ENCODE measurements at regions not wholly inside any gene's neighbourhood (a gene's known extent, or its start where the extent isn't known, plus 50 kb on each side); places are given as distances from the start of the nearest gene placed in this dataset.
"Not testable (repeated sequence)": the region's sequence is repeated elsewhere in the genome, so short reads cannot be mapped to it uniquely, and the experiment has no call there.

DNA sequence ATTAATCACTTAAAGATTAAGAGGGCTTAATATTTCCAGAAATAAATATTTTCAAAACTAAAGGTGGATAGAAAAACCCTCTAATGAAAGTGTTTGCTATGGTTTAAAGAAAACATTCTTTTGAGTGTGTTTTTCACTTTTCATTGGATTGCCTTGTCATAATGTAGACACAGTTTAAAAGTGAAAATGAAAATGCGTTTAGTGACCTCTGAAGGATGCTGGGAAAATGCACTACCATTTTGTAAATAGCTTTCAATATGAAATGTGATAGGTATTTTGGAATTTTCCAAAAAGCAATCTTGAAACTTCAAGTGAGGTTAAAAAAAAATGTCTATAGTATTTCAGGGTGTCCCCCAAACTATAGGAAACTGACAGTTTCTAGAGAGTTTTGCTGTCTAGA lies 642.2 kb downstream of the C4orf33 start:
- no peak for DNase-seq

DNA sequence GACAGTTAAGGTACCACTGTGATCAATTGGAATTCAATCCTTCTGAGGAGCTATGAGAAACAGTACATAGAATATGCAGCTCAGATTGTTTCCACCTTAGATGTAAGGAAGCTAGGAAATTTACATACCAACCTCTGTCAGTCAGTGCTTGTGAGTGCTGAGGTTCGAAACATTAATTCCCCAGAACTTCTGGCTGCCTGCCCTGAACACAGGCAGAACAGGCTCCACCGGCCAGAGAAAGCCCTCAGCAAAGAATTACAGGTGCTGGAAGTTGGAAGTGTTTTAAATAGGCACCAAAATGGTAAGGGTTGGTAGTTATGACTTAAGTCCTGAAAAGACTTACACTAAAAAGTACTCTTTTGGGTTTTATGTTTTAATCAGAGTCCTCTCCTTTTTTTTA lies 651.8 kb downstream of the C4orf33 start:
- DNase-seq = no peak

DNA sequence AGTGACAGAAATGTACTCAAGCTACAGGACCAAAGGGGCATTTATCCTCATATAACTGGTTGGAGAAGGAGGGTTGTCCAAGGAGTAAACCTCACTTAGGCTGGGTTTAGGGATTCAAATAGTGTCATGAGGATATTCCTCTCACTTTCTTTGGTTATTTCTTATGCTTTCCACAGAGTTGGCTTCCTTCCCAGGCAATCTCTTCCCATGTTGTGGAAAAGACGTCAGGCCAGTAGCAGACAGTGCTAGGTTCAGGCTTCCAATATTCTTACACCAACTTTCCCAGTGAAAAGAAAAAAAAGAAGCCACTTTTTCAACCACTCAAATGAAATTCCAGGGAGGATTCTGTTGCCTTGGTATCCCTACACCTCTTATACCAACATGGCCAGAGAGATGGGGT lies 653.0 kb downstream of the C4orf33 start:
- no peak for DNase-seq

DNA sequence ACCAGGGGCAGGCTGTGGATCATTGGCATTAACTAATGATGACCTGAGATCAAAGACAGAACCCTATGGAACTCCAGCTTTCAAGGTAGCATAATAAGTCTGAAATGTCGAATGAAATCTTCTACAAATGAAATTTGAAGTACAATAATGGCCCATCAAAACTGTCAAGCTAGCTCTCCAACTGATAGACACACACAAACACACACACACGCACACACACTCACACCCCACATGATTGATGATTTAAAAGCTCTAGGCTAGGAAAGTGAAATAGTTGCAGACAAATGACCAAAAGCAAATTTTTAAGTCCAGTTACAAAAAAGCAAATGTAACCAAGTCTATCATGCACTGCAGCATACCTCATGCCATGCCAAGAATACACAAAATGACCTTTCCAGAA lies 655.7 kb downstream of the C4orf33 start:
- DNase-seq = no peak

DNA sequence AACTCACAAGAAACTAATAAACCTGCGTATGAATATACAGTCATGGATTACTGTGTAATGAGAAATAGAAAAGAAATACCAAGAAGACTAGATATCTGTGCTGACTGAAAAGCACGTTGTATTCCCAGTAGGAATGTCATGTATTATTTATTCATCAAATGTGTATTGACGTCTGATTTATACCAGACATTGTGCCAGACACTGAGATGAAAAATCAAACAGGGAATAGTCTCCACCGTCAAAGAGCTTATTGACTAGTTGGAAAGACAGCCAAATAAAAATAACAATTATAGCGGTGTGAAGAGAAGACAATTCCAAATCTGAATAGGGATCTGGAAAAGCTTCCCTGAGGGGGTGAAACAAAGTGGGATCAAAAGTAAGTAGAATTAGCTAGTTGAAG lies 687.6 kb downstream of the C4orf33 start:
- no peak for DNase-seq

DNA sequence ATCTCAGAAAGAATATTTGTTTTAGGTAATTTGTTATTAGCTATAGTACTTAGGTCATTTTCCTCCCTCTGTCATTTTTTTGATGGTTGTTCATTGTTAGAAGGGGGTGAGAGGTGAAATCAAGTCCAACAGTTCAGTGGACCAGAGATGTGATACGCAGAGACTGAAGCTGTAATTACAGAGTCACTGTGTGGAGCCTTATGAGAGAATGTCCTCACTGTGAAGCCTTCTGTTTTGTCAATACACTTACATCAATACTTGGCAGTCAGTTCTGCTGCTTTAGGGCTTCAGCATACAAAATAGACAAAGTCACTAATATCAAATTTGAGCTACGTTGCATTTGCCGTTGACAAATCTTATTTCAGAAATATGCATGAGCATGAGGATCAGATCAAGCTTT lies 692.5 kb downstream of the C4orf33 start:
- DNase-seq = no peak

DNA sequence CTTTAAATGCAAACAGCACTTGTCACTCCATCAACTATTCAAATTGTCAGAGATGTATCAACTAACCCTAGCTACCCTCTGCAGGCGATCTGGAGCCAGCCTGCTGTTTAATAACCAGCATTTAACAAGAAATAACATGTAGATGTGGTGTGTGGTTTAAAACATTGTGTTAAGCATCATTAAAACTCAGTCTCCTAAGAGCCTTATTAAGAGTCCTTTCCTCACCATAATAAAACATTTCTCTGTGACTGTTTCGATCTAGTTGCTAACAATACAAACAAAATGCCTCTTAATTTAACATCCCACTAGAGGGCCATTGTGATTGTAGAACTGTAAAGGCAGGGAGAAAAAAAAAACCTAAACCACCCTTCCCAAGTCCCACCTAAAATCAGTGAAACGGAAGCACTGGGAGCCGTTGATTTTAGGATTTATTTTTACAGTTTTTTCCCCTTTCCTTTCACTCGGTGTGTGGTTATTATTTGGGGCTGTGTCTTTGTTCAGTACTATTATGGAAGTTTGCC lies 708.6 kb downstream of the C4orf33 start:
- DNase-seq = no peak

DNA sequence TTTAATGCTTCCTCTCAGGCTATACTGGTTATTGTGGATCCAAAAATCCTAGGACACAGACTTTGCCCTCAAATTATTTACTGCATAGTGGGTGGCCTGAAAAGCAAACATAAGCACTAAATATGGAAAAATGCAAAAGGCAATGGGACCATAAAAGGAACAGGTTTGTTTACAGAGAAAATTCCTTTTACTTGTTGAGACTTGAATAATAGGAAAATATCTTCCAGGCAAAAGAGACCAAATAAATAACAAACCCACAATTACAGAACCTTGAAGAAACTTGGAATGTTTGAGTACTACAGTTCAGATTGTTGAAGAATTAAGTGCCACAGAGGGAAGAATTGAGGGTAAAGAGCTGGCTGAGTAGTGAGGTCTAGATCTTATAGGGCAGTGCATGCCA lies 711.0 kb downstream of the C4orf33 start:
- DNase-seq = no peak

DNA sequence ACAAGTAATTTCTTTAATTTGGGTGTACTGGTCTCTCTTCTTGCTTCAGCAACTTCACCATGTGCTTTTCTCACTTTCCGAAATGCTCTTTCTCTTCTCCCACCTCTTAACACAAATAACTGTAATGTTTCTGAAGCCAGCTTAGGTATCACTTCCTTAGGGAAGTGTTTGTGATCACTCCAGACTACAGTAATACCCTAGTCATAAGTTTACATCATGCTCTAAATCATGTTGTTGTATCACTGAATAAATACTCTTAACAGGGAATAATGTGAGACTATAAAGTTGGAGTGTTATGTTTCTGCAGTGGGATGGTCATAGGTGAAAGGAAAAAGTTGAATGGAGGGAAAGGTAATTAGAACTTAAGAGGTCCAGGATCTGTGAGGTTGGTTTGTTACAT lies 712.3 kb downstream of the C4orf33 start:
- DNase-seq = no peak

DNA sequence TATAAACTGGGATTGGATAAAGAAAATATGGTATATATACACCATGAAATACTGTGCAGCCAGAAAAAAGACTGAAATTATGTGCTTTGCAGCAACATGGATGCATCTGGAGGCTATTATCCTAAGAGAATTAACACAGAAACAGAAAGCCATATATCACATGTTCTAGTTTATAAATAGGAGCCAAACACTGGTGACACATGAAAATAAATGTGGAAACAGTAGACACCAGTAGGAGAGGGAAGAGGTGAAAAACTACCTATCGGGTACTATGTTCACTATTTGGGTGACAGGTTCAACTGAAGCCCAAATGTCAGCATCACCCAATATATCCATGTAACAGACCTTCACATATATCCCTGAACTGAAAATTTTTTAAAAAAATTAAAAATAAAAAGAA lies 725.1 kb downstream of the C4orf33 start:
- DNase-seq = no peak

DNA sequence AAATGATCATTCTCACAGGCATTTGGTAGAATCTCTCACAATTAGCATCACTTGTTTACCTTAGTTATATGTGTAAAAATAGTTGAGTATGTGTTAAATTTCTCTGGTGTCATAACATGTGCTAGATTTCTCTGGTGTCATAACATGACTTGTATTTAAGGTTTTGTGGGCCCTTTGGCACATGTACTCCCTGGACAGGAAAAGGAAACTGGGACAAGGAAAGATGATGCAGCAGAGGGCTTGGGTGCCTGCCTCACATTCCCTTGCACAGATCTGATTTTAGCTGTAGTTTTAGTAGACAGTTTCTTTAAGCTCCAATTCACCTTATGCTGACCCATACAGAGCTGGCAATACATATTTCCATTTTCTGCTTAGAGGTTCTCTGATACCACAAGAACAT lies 726.0 kb downstream of the C4orf33 start:
- DNase-seq = no peak

DNA sequence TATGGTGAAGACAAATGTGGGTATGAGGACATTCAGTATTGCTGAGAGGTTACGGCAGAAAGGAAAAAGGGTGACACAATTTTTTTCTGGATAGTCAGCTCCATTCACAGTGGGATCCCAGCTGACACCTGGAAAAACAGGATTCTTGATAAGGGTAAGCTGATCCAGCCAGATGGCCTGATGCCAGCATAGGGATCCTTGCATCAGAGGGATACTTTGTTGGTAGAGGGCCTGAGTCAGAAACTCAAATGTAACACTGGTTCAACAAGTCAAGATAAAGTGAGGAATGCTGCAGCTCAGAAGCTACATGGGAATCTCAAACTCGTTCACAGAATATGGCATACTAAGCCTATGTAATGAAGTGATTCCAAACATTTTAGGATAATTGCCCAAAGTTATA lies 726.7 kb downstream of the C4orf33 start:
- DNase-seq = no peak

DNA sequence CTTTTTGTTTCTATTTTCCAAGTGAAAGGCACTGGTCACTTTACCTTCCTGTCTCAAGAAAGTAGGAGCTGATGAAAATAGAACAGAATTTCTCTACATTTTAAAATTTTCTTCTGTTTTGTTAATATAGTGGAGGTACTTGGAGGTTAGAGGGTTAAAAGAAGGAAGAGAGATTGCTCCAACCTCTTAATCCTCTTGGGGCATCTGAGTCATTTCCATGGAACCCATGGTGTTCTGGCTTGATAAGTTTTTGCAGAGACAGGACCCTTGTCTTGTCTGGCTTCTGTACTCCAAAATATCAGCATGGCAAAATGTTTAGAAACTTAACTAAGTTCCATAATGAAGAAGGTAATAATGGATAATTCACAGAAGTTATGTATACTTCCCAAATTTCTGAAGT lies 727.2 kb downstream of the C4orf33 start:
- DNase-seq = no peak

DNA sequence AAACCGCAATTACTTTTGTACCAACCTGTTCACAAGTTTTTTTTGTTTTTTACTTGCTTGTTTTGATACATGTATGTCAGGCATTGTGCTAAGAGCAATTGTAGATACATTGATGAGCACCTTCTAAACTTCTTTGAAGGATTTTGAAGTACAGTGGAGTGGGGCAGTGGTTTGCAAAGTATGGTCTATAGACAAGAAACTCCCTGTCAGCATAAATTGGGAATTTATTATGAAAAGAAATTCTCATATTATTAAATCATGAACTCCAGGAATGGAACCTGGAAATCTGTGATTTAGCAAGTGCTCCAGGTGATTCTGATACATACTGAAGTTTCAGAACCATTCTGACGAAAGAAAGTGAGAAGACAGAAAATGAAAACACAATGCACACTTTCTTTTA lies 733.4 kb downstream of the C4orf33 start:
- no peak for DNase-seq

DNA sequence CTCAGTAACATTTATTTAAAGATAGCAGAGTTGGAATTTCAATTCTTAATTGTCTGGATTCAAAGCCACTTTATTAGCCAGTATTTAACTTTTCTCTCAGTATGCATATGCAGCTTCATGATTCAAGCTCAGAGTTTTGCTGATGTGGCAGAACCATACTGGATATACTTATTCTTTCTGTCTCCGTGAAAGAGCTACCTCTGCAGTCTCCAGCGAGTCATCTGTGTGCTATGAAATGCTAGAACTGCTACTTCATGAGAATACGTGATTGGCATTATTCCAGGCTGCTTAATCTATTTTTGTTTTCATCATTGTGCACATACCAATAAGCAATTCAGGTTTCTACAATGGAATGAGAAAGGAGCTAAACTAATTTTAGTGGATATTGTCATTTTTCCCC lies 743.7 kb downstream of the C4orf33 start:
- no peak for DNase-seq

DNA sequence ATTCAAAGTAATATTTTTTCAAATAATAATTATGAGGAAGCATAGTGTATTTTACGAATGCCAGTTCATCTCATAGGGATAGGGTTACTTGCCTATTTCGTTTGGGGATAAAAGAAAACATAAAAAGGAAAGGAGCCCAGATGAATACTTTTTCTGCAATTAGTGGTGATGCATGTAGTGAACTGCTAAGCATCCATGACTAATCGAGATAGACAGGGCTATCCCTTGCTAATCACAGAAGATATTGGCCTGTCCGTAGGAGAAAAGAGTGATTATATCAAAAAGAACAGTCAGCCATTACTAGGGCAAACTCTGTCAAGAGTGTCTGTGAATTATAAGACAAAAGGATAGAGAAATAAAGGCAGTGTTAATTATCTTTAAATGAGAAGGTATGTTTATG lies 746.1 kb downstream of the C4orf33 start:
- no peak for DNase-seq

DNA sequence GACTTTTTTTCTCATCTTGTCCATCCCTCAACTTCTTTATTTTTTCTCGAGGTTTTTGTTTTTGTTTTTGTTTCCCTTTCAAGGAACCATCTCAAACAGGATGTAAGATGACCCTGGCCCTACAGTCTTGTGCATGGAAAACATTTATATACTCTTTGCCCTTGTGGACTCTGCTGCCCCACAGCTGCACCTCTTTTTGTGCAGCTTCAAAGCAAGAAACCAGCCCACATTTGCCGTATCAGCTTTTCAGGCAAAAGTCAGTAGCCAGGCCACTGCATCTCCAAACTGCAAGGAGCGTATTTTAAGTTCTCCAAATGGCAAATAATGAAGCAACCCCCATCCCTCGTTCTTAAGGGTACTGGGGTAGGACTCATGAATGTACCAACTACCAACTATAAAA lies 756.5 kb downstream of the C4orf33 start:
- no peak for DNase-seq

DNA sequence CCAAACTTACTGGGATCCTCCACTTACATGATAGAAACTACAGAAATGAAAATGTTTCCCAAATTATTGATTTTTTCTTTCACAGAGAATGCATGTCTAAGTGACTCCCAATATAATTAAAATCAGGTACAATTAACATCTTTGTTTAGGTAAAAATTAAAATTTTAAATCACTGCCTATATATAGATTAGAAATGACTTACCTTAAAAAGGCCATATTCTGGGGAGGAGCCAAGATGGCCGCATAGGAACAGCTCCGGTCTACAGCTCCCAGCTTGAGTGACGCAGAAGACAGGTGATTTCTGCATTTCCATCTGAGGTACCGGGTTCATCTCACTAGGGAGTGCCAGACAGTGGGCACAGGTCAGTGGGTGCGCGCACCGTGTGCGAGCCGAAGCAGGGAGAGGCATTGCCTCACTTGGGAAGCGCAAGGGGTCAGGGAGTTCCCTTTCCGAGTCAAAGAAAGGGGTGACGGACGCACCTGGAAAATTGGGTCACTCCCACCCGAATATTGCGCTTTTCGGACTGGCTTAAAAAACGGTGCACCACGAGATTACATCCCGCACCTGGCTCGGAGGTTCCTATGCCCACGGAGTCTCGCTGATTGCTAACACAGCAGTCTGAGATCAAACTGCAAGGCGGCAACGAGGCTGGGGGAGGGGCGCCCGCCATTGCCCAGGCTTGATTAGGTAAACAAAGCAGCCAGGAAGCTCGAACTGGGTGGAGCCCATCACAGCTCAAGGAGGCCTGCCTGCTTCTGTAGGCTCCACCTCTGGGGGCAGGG lies 757.9 kb downstream of the C4orf33 start:
- DNase-seq = not testable (repeated sequence)

DNA sequence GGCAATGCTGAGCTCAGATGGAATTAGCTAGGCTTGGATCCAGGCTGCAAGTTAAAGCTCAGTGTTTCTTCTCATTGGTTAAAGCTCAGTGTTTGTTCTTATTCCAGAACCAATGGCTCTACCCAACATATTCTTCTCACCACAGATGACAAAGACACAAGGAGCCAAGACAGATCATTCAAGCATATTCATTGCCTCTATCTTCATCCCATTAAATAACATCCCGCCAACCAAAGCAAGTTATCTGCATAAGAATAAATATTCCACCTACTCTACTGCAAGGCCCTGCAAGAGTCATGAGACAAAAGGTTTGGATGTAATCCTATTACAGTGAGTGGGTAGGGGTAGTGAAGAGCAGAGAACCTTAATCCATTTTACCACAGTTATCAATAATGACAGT lies 766.5 kb downstream of the C4orf33 start:
- DNase-seq = no peak

DNA sequence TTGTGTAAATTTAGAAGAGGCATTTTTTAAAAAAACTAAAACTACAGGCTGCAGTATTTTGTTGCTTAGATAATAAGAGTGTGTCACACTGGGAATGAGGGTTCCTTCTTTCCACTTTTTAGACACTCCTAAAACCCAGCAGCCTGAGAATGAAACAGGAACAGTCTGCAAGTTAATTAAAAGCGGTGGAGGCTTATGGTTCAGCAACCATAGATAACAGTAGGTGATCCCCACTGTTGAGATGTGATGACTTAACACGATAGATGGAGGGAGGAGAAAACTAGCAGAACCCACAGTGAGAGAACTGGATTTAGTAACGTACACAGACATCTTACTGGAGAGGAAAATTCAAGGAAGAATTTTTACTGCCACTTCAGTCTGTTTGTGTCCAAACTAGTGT lies 767.3 kb downstream of the C4orf33 start:
- no peak for DNase-seq

DNA sequence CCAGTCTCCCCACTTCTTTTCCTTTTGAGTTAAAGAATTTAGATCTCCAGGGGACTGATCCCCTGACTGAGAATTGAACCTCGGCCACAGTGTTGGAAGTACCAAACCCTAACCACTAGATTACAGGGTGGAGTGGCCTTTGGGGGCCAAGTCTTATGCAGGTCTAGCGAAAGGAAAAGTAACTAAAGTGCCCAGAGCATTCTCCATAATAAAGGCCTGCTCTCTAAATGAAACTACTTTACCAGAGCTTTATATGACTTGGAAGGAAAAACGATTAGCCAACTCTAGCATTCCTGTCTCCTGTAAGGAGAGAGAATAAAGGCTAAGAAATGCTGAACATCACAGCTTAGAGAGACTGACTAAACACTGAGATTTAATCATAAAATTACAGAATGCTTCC lies 788.0 kb downstream of the C4orf33 start:
- DNase-seq = no peak

DNA sequence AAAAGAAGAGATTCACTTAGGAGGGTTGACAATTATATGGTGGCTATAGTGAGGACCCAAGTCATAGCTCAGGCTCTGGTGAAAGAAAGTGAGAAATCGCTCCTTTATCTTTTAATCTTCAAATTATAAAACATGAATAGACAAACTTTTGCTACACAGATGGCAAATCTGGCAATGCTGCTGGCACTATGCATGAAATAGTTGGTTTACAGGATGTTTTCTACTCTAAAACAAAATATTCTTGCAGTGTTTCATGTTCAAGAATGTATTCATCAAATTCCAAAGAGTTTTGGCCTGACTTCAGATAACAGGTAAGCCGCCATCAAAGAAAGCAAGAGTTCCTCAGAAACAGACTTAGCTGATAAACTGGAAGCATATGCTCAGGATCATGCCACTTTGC lies 801.2 kb downstream of the C4orf33 start:
- DNase-seq = no peak

DNA sequence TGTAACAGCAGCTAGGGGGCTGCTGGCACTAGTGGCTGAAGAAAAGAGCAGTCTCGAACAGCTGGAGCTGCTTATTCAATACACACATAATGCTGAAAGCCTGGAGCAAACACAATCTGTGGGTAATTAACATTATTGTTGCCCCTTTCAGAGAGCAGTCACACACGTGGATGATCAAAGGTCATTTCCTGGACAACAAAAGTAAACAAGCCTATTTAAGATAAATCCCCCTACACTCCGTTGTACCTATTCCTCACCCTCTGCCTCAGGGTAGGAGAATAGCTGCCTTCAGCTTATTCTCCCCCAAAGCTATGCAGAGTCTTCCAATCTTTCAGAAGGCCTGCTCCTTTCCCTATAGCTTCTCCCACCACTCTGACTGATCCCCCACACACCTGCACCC lies 803.9 kb downstream of the C4orf33 start:
- no peak for DNase-seq

DNA sequence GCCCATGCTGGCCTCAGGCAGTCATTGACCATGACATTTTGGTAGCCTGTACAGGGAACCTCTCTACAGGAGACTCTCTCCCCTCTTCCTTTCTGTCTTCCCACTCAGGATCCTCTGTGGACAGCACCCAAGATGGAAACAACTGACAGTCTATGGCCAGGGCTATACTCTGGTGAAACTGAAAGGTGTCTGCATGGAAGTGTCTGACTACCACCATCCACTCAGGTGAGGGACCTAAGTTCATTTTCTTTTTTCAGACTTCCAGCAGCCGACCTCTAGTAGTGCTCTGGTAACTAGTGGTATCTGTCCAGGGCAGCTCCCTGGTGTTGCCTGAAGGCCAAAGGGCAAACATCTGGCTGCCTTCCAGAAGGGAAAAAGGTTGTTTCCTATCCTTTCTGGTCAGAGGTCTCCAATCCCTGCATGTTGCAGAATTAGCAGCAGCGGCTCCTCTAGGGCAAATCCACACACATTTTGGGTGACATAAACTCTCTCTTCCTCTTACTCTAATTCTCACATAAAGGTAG lies 804.5 kb downstream of the C4orf33 start:
- no peak for DNase-seq

DNA sequence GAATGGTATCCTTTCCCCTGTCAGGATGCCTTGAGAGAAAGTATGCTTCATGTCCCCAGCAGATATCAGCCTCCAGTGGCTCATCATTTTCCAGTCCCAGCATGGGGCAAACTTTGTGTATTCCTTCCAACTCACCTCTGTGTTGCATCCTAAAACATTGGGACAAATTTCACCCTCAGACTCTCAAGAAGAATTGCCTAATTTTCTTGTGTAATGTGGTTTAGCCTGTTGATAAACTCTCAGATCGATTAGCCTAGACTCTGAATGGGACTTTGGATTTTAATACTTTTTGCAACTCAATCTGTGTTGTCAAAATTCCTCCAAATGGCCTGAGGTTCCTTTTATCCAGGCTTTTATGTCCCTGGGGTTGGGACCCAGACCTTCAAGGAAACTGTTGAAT lies 805.3 kb downstream of the C4orf33 start:
- DNase-seq = no peak
